ENCODE measurements at regions not wholly inside any gene's neighbourhood (a gene's known extent, or its start where the extent isn't known, plus 50 kb on each side); places are given as distances from the start of the nearest gene placed in this dataset.

- TF ChIP-seq, protein P1, sequence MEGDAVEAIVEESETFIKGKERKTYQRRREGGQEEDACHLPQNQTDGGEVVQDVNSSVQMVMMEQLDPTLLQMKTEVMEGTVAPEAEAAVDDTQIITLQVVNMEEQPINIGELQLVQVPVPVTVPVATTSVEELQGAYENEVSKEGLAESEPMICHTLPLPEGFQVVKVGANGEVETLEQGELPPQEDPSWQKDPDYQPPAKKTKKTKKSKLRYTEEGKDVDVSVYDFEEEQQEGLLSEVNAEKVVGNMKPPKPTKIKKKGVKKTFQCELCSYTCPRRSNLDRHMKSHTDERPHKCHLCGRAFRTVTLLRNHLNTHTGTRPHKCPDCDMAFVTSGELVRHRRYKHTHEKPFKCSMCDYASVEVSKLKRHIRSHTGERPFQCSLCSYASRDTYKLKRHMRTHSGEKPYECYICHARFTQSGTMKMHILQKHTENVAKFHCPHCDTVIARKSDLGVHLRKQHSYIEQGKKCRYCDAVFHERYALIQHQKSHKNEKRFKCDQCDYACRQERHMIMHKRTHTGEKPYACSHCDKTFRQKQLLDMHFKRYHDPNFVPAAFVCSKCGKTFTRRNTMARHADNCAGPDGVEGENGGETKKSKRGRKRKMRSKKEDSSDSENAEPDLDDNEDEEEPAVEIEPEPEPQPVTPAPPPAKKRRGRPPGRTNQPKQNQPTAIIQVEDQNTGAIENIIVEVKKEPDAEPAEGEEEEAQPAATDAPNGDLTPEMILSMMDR (IDR thresholded peaks at IDR 0.05; ENCODE audit: low read length), result no peak
- no peak for TF ChIP-seq EZH2 (optimal IDR thresholded peaks at IDR 0.05; ENCODE audit: low read depth, low read length)
- TF ChIP-seq EZH2phosphoT487 (IDR thresholded peaks at IDR 0.05; ENCODE audit: low read length), result no peak
These were observed 609.8 kb upstream of the KLF12 start for GRCh38 chr13:74743992-74744391.
